Lower lobe of right lung (tissue), 2 donors: ENCODE measurements at regions not wholly inside any gene's neighbourhood (a gene's known extent, or its start where the extent isn't known, plus 50 kb on each side); places are given as distances from the start of the nearest gene placed in this dataset.
A peak's percentile ranks its signal among the peaks of the same experiment; 100 is the strongest.

Experiments used
- ATAC-seq, 2 donors: fragments of 200-7000 bp; cut with Tn5 transposase; one replicate each; pipeline ENCODE4 v1.9.1; 2020 to 2022; ENCODE audit warnings: mild to moderate bottlenecking in 2 of 2, moderate library complexity in 2 of 2
- DNase-seq: peaks from one replicate; pipeline ENCODE4 v3.0.0-alpha.2; 2020
- H3K27ac ChIP-seq: fragments of 200-600 bp; one replicate; pipeline ENCODE4 v1.8.0; 2022
- H3K27me3 ChIP-seq: fragments of 200-600 bp; one replicate; pipeline ENCODE4 v1.8.0; 2022; ENCODE audit warnings: low read depth
- H3K36me3 ChIP-seq: fragments of 200-600 bp; one replicate; pipeline ENCODE4 v1.8.0; 2022; ENCODE audit warnings: mild to moderate bottlenecking
- H3K4me1 ChIP-seq: fragments of 200-600 bp; one replicate; pipeline ENCODE4 v1.8.0; 2022
- H3K4me3 ChIP-seq: fragments of 200-600 bp; one replicate; pipeline ENCODE4 v1.8.0; 2022; ENCODE audit warnings: mild to moderate bottlenecking
- H3K9me3 ChIP-seq: fragments of 200-600 bp; one replicate; pipeline ENCODE4 v1.8.0; 2022
- CTCF ChIP-seq: fragments of 200-600 bp; IDR thresholded peaks from one replicate; pipeline ENCODE4 v1.8.0; 2022; ENCODE audit warnings: antibody characterized with exemption, mild to moderate bottlenecking
- intact Hi-C: fragments of 100-400 bp; cut with DNase I; formaldehyde crosslinking; loops from one replicate; pipeline ENCODE4 v1.11.0; 2022
- donor health status: DM: no; HTN: yes; CAD: no; lungs with severe emphysema.

DNA sequence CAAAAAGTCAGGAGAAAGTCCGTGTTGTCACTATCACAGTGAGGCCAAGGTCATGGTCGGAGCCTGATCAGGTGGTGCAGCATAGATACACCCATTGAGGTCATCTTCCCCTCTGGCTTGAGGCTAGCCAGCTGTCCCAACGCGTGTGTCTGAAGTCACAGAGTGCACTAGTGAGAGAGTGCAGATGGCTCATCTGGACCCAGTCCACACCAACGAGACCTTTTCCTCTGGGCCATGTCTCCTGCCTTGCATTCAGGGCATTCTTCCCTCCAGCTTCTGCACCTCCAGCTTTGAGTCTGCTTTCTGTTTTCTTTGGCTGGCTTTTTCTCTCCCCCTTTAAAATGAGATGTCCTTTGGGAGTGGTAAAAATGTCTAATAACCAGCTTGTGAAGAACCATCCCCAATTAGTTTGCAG is 146.9 kb downstream of the TDRD15 start:
- intact Hi-C loops, result no loop called here
- no peaks in the 10 kb centered on the region for H3K27me3 ChIP-seq
- peak; percentile 60 for ATAC-seq
- DNase-seq, result no peak
- H3K9me3 ChIP-seq, result no peaks in the 10 kb centered on the region
- no peaks in the 10 kb centered on the region for H3K36me3 ChIP-seq
- H3K27ac ChIP-seq, result no peak overlapping the region
- H3K4me3 ChIP-seq, result no peak overlapping the region
- H3K4me1 ChIP-seq, result no peaks in the 10 kb centered on the region
- TF ChIP-seq CTCF, result no peak

DNA sequence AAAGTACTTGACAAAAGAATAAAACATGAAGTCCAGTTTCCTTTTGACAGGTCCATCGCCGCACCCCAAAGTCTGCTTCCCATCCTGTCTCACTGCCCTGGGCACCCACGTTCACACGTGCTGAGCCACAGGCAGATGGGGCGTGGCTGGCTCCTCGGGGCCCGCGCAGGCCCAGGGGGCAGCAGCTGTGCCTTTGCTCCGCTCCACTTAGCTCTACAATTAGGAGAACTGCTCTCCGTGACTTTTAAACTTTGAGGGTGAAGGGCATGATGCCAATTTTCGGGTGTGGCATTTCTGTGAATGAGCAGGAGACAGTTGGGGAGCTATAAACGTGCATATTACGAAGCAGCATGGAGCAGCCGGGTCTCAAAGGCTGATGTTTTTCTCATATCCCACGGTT is 152.4 kb downstream of the TDRD15 start:
- intact Hi-C loops, result no loop called here
- no peak for DNase-seq

DNA sequence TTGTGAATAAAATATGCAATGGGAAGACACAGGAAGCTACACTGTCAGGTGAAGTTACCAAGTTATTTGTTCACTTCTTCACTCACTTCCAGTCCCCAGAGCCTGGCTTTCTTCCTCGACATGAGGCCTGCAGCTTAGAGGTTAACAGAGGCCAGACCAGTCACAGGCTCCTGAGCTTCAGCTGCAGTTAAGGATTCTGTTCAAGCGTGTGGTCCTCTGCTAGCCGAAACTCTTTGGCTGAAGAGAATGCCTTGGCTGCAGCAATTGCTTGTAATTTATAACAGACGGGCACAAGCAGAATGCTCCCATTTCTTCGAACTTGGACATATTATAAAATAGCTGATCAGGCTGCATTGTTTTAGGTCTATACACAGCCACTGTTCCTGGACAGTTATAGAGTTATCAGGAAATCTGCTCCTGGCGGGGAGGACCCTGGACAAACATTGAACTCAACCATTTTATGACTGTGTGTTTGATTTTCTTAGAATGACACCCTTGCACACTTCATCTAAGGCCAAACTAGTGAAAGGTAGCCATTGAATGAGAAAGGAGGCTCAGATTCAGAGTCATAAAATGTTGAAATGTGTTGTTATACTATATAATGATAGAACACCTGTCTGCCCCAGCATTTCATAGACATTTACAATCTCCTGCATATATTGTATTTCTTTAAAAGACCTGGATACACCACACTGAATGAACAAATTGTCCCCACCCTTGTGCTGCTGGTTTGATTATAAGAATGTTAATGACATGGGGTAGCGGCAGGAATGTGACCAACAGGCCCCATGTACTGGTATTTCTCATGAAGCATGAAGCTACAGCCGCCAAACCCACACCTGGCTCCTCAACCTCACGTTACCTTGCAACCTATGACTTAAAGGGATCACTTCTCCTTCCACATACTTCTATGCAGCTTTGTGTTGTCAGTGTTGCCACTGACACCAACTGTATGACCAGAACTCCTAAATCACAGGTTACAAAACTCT is 153.6 kb downstream of the TDRD15 start:
- Histone ChIP-seq H3K4me3 (no peak overlapping the region), H3K36me3 (no peaks in the 10 kb centered on the region), H3K27ac (no peak overlapping the region), H3K9me3 (no peaks in the 10 kb centered on the region), H3K27me3 (no peaks in the 10 kb centered on the region), H3K4me1 (no peaks in the 10 kb centered on the region)
- ATAC-seq (no peak), DNase-seq (no peak)
- intact Hi-C loops, result no loop called here
- no peak for TF ChIP-seq CTCF

More for the DNA sequence above, 152.4 kb downstream of the TDRD15 start:
- no peak for TF ChIP-seq CTCF
- Histone ChIP-seq H3K4me1 (no peaks in the 10 kb centered on the region), H3K27me3 (no peaks in the 10 kb centered on the region), H3K9me3 (no peaks in the 10 kb centered on the region), H3K27ac (no peak overlapping the region), H3K36me3 (no peaks in the 10 kb centered on the region), H3K4me3 (no peak overlapping the region)
- no peak for ATAC-seq

DNA sequence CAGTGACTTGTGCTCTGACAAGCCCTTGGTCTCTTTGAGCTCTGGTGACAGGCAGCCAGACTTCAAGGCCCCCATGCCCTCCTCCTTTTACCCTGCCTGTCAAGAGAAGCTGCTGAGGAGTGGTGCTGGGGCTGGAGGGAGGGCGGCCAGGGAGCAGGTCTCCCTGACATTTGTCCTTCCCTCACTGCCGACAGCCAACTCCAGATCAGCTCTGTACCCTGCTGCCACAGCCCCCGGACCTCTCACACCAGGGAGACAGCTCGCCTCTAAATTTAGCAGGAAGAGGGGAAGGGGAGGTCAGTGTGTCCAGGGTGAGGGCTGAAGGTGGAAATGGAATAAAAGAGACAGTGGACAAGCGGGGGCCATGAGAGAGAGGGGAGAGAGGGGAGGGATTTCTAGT is 155.8 kb downstream of the TDRD15 start:
- DNase-seq (no peak), ATAC-seq (no peak)
- H3K36me3 ChIP-seq, result no peaks in the 10 kb centered on the region
- no peaks in the 10 kb centered on the region for H3K27me3 ChIP-seq
- no peaks in the 10 kb centered on the region for H3K4me1 ChIP-seq
- H3K27ac ChIP-seq, result no peak overlapping the region
- no peak for TF ChIP-seq CTCF
- no peak overlapping the region for H3K4me3 ChIP-seq
- no peaks in the 10 kb centered on the region for H3K9me3 ChIP-seq
- intact Hi-C loops, result no loop called here

DNA sequence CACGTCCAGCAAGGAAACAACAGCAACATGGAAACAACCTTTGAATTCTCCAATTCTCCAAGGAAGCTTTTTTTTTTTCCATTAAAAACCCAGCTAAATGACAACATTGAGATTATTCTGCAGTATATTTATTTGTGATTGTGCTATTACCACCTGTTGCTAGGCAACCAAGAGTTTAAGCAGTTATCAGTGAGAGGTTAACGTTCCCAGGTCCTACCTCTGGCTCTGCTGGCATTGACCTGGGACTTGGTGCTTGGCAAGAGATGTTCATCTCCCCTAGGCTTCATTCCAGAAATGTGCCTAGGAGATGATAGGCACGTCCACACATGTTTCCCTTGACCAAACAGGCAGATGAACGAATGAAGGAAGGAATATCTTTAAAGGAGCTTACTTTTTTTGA is 157.0 kb downstream of the TDRD15 start:
- Histone ChIP-seq H3K36me3 (no peaks in the 10 kb centered on the region), H3K27ac (no peak overlapping the region), H3K4me3 (no peak overlapping the region), H3K9me3 (no peaks in the 10 kb centered on the region), H3K4me1 (no peaks in the 10 kb centered on the region), H3K27me3 (no peaks in the 10 kb centered on the region)
- no peak for TF ChIP-seq CTCF
- no peak for DNase-seq
- intact Hi-C loops, result no loop called here
- no peak for ATAC-seq
